ENCODE measurements at regions not wholly inside any gene's neighbourhood (a gene's known extent, or its start where the extent isn't known, plus 50 kb on each side); places are given as distances from the start of the nearest gene placed in this dataset.
A peak's percentile ranks its signal among the peaks of the same experiment; 100 is the strongest.

DNA sequence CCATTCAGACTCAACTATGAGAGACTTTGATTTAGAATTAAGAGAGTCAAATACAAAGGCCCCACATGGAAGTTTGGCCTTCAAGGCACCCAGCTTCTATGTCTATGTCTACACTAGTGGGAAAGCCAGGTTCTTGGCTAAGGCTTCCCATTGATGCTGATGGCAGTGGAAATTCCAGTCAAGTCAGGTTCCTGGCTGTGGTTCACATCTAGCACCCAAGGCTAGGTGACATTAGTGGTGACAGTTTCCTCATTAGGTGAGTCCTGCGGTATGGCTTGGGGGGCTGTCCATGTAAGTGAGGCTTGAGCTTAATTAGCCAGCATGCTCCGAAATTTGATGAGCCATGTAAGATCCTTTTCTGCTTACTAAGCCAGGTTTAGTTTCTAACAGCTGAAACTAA, 460.9 kb downstream of the RMST start:
- DNase-seq (ENCODE audit: low spot score in 2 of 2): no peak
- intact Hi-C loops (cut with DNase I): loop anchor here (10.0 kb wide), 1 partner anchor 159 kb away; no protein-coding TSS in a partner anchor

DNA sequence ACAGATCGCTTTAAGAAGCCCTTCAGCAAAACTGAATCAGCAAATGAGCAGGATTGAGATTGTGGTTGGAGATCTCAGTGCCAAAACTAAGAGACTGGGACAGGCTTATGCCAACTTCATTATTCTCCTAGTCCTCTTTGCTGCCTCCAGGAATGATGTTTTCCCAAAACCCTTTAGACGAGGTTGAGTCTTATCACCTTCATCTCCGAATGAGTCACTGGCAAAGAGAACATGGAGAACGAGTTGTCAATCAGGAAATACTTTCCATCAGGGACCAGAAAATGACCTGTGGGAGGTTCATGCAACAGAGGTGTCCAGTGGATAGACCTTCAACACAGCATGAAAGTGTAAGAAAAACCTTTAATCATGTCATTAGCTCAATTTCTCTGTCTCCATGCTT, 461.5 kb downstream of the RMST start:
- no peak overlapping the region for H3K4me3 ChIP-seq
- DNase-seq (ENCODE audit: low spot score in 2 of 2): no peak
- peaks cover 4% of the 10 kb centered on the region for H3K27me3 ChIP-seq
- H3K9me3 ChIP-seq: no peaks in the 10 kb centered on the region
- H3K36me3 ChIP-seq: no peaks in the 10 kb centered on the region
- no peaks in the 10 kb centered on the region for H3K4me1 ChIP-seq
- no peak overlapping the region for H3K27ac ChIP-seq
- TF ChIP-seq, protein P1, sequence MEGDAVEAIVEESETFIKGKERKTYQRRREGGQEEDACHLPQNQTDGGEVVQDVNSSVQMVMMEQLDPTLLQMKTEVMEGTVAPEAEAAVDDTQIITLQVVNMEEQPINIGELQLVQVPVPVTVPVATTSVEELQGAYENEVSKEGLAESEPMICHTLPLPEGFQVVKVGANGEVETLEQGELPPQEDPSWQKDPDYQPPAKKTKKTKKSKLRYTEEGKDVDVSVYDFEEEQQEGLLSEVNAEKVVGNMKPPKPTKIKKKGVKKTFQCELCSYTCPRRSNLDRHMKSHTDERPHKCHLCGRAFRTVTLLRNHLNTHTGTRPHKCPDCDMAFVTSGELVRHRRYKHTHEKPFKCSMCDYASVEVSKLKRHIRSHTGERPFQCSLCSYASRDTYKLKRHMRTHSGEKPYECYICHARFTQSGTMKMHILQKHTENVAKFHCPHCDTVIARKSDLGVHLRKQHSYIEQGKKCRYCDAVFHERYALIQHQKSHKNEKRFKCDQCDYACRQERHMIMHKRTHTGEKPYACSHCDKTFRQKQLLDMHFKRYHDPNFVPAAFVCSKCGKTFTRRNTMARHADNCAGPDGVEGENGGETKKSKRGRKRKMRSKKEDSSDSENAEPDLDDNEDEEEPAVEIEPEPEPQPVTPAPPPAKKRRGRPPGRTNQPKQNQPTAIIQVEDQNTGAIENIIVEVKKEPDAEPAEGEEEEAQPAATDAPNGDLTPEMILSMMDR (IDR thresholded peaks at IDR 0.05): no peak
- intact Hi-C loops (cut with DNase I): loop anchor here (10.0 kb wide), 1 partner anchor 159 kb away; no protein-coding TSS in a partner anchor

More for the DNA sequence above, 460.9 kb downstream of the RMST start:
- H3K27ac ChIP-seq: no peak overlapping the region
- H3K4me3 ChIP-seq: no peak overlapping the region
- peaks cover 4% of the 10 kb centered on the region for H3K27me3 ChIP-seq
- no peaks in the 10 kb centered on the region for H3K4me1 ChIP-seq
- no peaks in the 10 kb centered on the region for H3K36me3 ChIP-seq
- TF ChIP-seq, protein P1 (IDR thresholded peaks at IDR 0.05): no peak
- H3K9me3 ChIP-seq: no peaks in the 10 kb centered on the region

DNA sequence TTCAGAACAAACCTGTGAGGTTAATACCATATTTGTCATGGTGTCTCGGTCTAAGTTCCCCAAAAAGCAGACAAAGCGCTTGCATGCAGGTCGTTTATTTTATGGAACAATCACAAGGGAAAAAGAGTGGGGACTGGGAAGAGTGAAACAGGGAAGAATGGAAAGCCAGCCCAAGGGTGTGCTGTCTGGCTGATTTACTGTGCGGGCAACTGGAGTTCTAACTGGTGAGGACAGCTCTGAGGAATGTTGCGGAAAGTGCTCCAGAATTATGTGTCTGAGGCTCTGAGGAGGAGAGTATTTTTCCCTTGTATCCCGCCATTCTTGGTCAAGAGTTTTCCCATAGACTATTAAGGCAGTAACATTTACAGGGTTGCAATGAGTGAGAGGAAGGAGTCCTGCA, 465.4 kb downstream of the RMST start:
- H3K4me1 ChIP-seq: no peaks in the 10 kb centered on the region
- no peaks in the 10 kb centered on the region for H3K36me3 ChIP-seq
- no peaks in the 10 kb centered on the region for H3K27me3 ChIP-seq
- H3K27ac ChIP-seq: no peak overlapping the region
- TF ChIP-seq, protein P1 (IDR thresholded peaks at IDR 0.05): no peak
- intact Hi-C loops (cut with DNase I): loop anchor here (10.0 kb wide), 1 partner anchor 163 kb away; no protein-coding TSS in a partner anchor
- no peak for DNase-seq (ENCODE audit: low spot score in 2 of 2)
- H3K9me3 ChIP-seq: no peaks in the 10 kb centered on the region
- no peak overlapping the region for H3K4me3 ChIP-seq

DNA sequence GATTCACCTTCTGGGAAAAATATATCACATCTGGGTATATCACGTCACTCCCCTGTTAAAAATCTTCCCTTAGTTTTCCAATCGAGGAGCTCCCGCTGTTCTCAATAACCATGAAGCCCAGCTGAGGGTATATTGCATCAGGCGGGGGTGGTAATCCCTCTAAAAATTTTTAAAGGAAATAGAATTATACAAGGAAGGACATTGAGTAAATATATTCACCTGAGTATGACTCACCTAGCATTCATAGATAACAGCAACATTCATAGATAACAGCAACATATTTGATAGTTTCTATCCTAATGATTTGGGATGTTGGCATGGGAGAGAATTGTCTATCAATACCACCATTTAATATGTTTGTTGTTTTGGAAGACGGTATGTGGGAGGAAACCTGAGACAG, 473.6 kb downstream of the RMST start:
- Histone ChIP-seq H3K27me3 (no peaks in the 10 kb centered on the region), H3K4me1 (no peaks in the 10 kb centered on the region), H3K4me3 (no peak overlapping the region), H3K36me3 (no peaks in the 10 kb centered on the region), H3K9me3 (no peaks in the 10 kb centered on the region), H3K27ac (no peak overlapping the region)
- TF ChIP-seq, protein P1 (IDR thresholded peaks at IDR 0.05): no peak
- no peak for DNase-seq (ENCODE audit: low spot score in 2 of 2)
- intact Hi-C loops (cut with DNase I): no loop called here

DNA sequence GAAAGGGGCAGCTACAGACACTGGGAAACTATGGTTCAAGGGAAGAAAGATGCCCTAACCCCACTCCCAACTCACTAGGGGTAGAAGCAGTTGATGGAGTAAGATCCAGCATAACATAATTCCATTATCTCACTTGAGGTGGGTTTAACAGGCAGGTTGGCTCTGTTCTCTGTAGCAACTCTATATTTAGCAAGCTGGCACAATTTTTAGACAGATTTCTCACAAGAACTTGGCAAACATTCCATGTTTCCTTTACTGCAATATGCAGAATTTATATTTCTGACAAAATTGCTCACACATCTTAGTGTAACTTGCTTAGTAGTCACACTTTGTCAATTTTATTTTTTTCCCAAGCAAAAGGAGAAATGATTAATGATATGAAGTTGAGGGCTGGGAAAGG, 475.4 kb downstream of the RMST start:
- H3K36me3 ChIP-seq: no peaks in the 10 kb centered on the region
- no peaks in the 10 kb centered on the region for H3K4me1 ChIP-seq
- H3K9me3 ChIP-seq: no peaks in the 10 kb centered on the region
- peak overlapping the region in 1 of 2 donors; percentile 51 for H3K27ac ChIP-seq
- no peaks in the 10 kb centered on the region for H3K27me3 ChIP-seq
- intact Hi-C loops (cut with DNase I): no loop called here
- TF ChIP-seq, protein P1 (IDR thresholded peaks at IDR 0.05): no peak
- no peak overlapping the region for H3K4me3 ChIP-seq
- DNase-seq (ENCODE audit: low spot score in 2 of 2): no peak

DNA sequence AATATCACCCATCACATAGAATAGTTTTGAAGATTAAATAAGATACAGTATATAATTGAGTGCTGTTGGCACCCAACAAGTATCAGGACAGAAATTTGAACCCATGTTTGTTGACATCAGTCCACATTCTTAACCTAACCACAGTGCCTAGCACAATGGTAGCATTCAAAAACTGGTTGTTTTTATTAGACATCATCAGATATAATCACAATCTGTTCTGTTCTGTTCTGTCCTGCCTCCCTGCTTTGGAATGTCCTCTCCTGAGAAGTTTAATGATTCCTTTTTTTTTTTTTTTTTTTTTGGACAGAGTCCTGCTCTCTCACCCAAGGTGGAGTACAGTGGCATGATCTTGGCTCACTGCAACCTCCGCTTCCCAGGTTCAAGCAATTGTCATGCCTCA, 476.6 kb downstream of the RMST start:
- Histone ChIP-seq H3K27ac (no peak overlapping the region), H3K27me3 (no peaks in the 10 kb centered on the region), H3K4me1 (no peaks in the 10 kb centered on the region), H3K4me3 (no peak overlapping the region), H3K36me3 (no peaks in the 10 kb centered on the region), H3K9me3 (no peaks in the 10 kb centered on the region)
- intact Hi-C loops (cut with DNase I): no loop called here
- TF ChIP-seq, protein P1 (IDR thresholded peaks at IDR 0.05): no peak
- no peak for DNase-seq (ENCODE audit: low spot score in 2 of 2)
